GM18526 (cell line): ENCODE measurements at regions not wholly inside any gene's neighbourhood (a gene's known extent, or its start where the extent isn't known, plus 50 kb on each side); places are given as distances from the start of the nearest gene placed in this dataset.

Experiments
- POLR2A ChIP-seq: IDR thresholded peaks from 3 replicates; pipeline ENCODE4 v1.6.1; 2011; ENCODE audit not compliant: insufficient read length; ENCODE audit errors: extremely low read depth

DNA sequence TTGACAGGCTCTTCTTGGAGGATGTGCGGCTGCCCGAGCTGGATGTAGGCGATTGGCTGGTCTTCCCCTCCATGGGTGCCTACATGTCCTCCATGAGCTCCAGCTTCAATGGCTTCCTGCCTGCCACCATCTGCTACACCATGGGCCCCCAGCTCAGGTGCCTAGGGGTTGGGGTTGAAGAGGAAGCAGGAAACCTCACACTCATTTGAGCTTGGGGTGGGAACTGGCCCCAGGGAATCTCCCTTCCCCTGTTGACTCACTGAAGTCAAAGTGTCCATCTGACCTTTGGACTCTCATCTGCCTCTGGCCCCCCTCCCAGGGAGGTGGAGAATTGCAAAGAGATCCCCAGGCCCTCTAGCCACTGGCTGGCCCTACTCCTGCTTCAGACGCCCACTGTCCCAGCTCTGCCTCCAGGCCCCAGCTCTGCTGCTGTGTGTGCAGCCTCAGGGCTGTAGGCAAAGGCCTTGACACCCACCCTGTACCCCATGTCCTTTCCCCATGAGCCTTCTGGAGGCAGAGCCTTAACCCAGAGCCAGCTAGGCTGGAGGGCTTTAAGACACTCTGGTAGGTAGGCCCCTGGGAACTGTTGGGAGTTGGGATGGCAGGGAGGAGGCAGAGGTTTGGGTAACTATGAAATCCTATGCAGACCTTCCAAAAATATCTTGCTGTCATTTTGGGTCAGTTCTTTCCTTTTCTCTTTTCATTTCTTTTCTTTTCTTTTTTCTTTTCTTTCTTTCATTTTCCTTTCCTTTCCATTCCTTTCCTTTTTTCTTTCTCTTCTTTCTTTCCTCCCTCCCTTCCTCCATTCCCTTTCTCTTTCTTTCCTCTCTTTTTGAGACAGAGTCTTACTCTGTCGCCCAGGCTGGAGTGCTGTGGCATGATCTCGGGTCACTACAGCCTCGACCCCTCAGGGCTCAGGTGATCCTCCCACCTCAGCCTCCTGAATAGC, 66.9 kb upstream of the TINAGL1 start:
- TF ChIP-seq POLR2A: no peak

DNA sequence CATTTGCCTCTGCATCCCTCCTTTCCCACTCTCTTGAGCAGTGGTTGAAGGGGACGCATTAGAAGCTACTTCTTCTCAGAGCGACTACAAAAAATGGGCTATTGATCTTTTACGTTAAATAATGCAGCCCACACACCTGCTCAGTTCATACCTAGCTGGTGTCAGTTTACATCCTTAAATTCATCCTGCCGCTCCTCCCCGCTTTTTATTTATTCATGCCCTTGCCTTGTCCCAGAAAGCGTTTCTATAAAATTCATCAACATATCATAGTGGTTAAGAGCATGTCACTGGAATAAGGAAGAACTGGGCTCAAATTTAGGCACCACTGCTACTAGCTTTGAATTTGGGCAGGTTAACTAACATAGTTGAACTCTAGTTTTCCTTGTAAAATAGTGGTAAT, 66.0 kb upstream of the TINAGL1 start:
- no peak for TF ChIP-seq POLR2A

DNA sequence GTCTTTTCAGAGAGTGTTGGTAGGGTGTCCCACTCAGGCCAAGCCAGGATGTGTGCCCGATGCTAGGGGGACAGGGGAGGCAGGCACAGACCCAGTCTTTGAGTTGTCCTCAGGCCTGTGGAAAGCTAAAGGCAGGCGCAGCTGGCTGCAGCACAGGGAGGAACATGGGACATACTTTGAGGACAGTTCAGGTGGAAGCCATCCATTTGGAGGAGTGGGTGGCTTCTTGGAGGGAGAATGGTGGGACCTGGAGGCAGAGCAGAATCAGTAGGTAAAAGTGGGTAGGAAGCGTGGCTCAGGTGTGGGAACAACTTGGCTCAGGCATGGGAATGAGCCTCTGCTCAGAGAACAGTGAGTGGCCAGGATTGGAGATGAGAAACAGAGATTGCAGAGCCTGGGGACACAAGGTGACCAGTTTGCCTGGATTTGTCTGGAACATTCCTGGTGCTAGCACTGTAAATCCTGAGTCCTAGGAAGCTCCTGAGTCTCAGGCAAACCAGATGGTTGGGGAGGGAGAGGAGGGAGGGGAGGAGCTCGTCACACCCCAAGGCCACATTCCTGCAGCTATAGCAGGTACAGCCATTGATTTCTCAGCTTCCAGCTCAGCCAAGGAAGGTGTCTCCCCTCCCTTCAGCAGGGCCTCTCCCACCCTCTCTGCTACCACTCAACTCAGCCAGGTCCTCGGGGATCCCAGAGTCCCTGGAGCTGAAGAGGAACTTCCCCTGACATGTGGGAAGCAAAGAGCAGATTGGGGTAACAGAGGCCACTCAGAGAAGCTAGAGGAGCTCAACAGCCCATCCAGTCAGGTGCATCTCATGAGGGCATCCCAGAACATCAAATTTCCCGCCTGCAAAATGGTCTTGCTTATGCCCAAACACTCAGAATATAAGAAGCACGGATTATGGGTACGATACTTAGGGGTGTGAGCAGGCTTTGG, 65.2 kb upstream of the TINAGL1 start:
- no peak for TF ChIP-seq POLR2A

DNA sequence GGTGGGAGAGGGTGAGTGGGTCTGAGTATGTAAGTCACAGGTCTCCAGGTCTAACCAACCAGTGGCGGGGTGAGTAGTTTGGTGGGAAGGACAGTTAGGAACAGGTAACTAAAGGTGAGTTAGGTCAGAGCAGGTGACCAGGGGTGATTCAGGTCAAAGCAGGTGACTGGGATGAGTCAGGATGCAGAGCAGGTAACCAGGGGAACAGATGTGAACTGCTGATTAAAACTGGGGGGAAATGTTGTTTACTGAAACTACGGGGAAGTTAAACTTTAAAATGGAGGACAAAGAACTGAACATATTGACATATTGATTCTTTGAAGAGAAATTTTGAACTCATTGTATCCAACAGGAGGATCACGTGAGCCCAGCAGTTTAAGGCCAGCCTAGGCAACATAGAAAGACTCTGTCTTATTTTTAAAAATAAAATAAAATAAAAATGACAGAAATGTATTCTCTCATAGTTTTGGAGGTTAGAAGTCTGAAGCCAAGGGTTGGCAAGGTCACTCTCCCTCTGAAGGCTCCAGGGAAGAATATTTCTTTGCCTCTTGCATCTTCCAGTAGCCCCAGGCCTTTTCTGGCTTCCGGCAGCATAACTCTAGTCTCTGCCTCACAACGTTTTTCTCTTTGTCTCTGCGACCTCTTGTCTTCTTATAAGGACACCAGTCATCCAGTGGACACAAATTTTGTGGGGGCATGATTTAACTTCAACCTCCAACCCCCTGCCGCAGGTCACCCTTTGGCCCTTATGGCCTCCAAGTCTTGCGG, 64.3 kb upstream of the TINAGL1 start:
- no peak for TF ChIP-seq POLR2A

DNA sequence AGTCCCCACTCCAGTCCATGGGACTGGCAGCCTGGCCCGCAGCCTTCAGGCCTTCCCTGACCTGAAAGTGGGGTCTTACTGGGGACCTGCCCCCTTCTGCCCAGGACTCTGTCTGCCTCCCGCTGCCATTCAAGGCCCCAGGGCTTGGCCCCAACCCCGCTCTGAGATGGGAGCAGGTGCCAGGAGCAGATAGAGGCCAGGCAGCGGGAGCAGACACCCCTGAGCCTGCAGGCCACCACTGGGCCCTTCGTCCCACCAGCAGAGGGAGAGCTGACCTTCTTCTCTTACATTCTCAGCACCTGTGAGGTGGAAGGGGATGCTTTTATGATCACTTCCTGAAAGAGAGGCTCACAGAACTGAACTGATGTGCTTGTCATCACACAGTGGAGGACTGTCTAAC, 62.2 kb upstream of the TINAGL1 start:
- no peak for TF ChIP-seq POLR2A

DNA sequence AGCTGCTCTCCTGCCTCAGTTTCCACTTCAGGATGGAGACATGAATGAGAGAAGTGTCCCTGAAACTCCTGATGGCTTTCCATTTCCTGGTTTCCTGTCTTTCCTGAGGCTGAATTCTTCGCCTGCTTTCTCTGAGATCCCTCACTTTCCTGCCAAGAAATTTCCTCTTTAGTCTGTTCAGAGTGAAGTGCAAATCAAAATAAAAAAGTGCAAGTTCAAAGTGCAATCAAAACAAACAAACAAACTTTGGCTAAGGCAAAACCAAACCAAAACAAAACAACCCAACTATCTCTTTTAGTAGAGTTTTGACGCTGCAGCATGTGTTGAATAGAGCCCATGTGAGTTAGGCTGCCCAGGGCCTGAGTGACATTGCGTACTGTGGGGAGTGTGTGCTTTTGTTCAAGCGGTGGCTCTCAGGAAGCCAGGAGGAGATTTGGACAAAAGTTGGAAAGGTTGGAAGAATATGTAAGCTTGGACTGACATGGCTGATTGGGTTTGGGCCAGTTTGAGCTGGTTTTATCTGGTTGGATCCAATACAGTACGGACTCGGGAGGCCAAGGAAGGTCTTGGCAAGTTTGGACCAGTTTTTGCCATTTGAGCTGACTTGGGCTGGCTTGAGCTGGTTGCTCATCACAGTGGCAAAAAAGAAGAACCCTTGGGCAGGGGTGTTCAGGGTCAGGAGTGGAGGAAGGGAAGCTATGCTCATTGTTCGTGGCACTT, 61.1 kb upstream of the TINAGL1 start:
- no peak for TF ChIP-seq POLR2A

DNA sequence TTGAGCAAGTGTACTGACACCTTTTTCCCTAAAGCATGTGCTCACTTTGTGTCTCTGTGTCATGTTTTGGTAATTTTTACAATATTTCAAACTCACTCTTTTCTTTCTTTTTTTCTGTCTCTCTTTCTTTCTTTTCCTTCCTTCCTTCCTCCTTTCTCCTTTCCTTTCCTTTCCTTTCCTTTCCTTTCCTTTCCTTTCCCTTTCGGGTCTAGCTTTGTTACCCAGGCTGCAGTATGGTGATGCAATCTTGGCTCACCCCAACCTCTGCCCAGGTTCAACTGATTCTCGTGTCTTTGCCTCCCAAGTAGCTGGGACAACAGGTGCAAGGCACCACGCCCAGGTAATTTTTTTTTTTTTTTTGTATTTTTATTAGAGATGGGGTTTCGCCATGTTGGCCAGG, 60.4 kb upstream of the TINAGL1 start:
- no peak for TF ChIP-seq POLR2A

DNA sequence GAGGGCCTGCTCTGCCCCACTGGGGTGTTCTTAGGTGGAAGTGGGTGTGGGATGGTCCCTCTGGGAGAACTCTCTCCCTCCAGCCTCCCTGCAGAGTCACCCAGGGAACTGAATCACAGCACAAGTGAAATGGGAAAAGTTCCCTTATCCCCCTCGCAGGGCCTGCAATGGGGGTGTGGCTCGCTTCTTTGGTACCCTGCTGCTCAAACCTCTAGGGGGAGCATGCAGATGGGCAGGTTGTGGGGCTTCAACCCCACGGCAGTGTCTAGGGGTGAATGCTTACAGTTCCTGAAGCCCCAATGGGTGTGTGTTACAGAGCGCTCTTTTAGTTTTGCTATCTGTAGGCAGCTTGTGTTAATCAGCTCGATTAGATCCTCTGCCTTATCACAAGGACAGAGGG, 59.0 kb upstream of the TINAGL1 start:
- TF ChIP-seq POLR2A: no peak

DNA sequence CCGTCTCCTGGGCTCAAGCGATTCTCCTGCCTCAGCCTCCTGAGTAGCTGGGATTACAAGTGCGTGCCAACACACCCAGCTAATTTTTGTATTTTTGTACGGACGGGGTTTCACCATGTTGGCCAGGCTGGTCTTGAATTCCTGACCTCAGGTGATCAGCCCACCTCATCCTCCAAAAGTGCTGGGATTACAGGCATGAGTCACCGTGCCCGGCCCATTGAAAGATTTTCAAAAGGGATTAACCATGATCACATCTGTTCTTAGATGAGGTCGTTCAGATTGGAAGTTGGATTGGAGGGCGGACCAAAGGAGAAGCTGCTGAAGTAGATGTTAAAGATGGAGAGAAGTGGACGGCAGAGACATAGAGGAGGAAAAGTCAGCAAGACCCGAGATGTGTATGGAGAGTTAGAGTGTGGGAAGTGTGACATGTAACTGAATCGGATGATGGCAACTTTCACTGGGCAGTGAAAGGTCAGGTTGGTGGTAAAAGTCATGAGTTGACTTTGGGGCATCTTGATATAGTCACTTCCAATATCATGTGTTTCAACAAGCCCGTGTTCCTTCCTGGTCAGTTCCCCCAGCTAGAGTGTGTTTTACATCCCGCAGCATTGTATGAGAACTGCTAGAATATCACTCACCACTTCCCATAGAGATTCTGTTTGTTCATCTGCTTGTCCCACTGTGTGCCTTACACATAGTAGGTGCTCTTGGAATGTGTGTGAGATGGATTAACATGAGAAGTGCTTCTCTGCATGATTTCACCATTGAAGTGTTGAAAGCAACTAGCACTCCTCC, 54.4 kb upstream of the TINAGL1 start:
- TF ChIP-seq POLR2A: no peak

DNA sequence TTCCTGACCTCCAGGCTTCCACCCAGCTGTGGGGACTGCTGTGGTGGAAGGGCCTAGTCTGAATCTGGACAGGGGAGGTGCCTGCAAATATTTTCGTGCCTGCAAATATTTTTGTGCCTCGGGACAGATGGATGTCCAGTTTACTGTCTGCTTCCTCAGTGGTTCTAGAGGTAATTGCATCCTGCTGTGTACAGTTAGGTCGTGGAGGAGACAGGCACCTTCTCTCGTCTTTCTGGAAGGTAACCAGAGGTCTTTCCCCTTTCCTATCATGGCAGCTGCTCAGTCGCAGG, 53.8 kb upstream of the TINAGL1 start:
- no peak for TF ChIP-seq POLR2A

DNA sequence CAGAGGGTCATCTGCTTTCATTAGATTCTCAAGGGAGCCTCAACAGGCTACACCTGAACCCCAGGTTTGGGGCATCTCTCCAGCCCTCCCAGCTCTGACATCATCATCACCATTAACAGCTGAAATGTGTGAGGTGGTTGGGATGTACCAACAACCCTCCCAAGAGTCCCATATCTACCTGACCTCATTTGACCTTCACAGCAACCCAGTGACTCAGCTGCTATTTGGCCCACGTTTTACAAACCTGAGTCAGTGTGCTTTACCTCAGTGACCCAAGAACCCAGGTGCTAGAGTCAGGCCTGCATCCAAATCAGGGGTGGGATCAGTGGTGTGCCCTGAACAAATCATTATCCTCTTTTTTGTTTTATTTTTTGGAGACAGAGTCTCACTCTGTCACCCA, 53.3 kb upstream of the TINAGL1 start:
- no peak for TF ChIP-seq POLR2A

DNA sequence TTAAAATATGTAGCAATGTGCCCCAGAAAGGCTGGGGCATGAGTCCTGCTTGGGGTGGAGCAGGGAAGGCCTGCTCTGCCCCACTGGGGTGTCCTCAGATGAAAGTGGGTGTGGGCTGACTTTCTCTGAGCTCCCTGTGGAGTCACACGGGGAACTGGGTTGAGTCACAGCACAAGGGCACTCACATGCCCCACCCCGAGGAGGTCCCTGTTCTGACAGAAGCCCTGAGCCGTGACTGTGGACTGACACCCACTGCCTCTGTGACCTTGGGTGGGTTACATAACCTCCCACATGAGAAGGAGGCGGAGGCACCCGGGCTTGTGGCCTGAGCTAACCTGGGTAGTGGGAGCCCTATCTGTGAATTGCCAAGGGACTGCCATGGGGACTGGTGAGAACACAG, 52.5 kb upstream of the TINAGL1 start:
- no peak for TF ChIP-seq POLR2A

DNA sequence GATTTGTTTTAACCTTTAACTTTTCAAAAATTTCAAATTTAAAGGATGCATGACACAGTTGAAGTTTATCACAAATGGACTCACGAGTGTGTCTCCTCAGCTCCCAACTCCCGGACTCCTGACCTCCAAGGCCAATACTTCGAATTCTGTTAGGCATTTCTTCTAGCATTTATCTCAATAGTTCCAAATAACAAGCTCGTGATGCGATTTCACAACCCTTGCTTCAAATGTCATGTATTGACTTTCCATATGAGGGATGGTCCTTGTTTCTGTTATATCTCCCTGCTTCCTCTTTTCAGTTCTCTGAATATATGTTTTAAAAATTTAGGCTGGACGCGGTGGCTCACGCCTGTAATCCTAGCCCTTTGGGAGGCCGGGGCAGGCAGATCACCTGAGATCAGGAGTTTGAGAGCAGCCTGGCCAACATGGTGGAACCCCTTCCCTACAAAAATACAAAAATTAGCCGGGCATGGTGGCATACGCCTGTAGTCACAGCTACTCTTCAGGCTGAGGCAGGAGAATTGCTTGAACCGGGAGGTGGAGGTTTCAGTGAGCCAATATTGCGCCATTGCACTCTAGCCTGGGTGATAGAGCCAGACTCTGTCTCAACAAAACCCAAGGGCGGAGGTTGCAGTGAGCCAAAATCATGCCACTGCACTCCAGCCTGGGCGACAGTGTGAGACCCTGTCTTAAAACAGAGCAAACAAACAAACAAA, 52.0 kb upstream of the TINAGL1 start:
- no peak for TF ChIP-seq POLR2A
